GM18951 (cell line): ENCODE measurements at regions not wholly inside any gene's neighbourhood (a gene's known extent, or its start where the extent isn't known, plus 50 kb on each side); places are given as distances from the start of the nearest gene placed in this dataset.

Experiments used
- POLR2A ChIP-seq: IDR thresholded peaks from 4 replicates; pipeline ENCODE4 v1.6.1; 2011; ENCODE audit warnings: mild to moderate bottlenecking; ENCODE audit not compliant: insufficient read length, insufficient read depth; ENCODE audit errors: extremely low read depth
- in situ Hi-C: fragments of 300-500 bp; cut with MboI; formaldehyde crosslinking; loops from one replicate; pipeline ENCODE4 v1.12.0; 2022; ENCODE audit warnings: low sequenced_read_pairs, mixed read lengths, inconsistent platforms; ENCODE audit not compliant: unreplicated experiment

GRCh38 chr18:53625997-53626599, 598.4 kb downstream of the MBD2 start:
- in situ Hi-C loops = no loop called here

GRCh38 chr18:53610957-53611356, 613.5 kb downstream of the MBD2 start:
- no peak for TF ChIP-seq POLR2A

More at GRCh38 chr18:53625997-53626599, 598.4 kb downstream of the MBD2 start:
- no peak for TF ChIP-seq POLR2A

GRCh38 chr18:53606792-53607191, 617.7 kb downstream of the MBD2 start:
- no peak for TF ChIP-seq POLR2A
- in situ Hi-C loops = no loop called here

More at GRCh38 chr18:53610957-53611356, 613.5 kb downstream of the MBD2 start:
- in situ Hi-C loops = no loop called here

- TF ChIP-seq POLR2A = no peak
- in situ Hi-C loops = no loop called here
These were observed 619.3 kb downstream of the MBD2 start for GRCh38 chr18:53605198-53605597.

GRCh38 chr18:53603276-53603675, 621.2 kb downstream of the MBD2 start:
- no peak for TF ChIP-seq POLR2A
- in situ Hi-C loops = no loop called here

- no peak for TF ChIP-seq POLR2A
- in situ Hi-C loops = no loop called here
These were observed 623.1 kb downstream of the MBD2 start for GRCh38 chr18:53601344-53601743.

- in situ Hi-C loops = no loop called here
- TF ChIP-seq POLR2A = no peak
These were observed 637.5 kb downstream of the MBD2 start for GRCh38 chr18:53586923-53587322.
